ENCODE measurements at regions not wholly inside any gene's neighbourhood (a gene's known extent, or its start where the extent isn't known, plus 50 kb on each side); places are given as distances from the start of the nearest gene placed in this dataset.

DNA sequence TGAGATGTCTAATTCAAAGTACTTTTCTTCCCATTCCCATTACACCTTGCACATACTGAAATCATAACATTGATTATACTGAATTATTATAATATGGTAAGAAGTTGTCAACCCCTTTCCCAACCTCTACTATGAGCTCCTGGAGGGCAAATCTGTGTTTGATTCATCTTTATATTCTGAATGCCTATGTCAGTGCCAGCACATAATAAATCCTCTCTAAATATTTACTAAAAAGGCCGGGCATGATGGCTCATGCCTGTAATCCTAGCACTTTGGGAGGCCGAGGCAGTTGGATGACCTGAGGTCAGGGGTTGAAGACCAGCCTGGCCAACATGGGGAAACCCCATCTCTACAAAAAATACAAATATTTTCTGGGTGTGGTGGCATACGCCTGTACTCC, 392.5 kb upstream of the CADM2 start (continued):
- TF ChIP-seq, protein P1, sequence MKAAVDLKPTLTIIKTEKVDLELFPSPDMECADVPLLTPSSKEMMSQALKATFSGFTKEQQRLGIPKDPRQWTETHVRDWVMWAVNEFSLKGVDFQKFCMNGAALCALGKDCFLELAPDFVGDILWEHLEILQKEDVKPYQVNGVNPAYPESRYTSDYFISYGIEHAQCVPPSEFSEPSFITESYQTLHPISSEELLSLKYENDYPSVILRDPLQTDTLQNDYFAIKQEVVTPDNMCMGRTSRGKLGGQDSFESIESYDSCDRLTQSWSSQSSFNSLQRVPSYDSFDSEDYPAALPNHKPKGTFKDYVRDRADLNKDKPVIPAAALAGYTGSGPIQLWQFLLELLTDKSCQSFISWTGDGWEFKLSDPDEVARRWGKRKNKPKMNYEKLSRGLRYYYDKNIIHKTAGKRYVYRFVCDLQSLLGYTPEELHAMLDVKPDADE (IDR thresholded peaks at IDR 0.05), result no peak
- TF ChIP-seq ZNF462 (CRISPR knock-in tag; IDR thresholded peaks at IDR 0.05) (no peak), EZH2 (IDR thresholded peaks at IDR 0.05; ENCODE audit: low read depth, unreplicated experiment) (no peak)

GRCh38 chr3:84567796-84568195, 391.0 kb upstream of the CADM2 start:
- Histone ChIP-seq H3K79me2 (replicated peaks; ENCODE audit: insufficient read depth) (no peaks in the 10 kb centered on the region), H3F3A (replicated peaks; ENCODE audit: low read depth) (no peaks in the 10 kb centered on the region), H3K9me2 (ENCODE audit: insufficient read depth) (0 out of 2 replicates have a peak, but pooled peaks cover 3% of the 10 kb centered on the region), H3K4me1 (ENCODE audit: insufficient read depth) (no peaks in the 10 kb centered on the region), H2AFZ (0 out of 2 replicates have a peak overlapping the region, but pooled peaks have one; percentile 7), H3K36me3 (ENCODE audit: insufficient read depth) (no peaks in the 10 kb centered on the region), H3K4me3 (no peak overlapping the region), H3K27ac (ENCODE audit: low read depth) (no peak overlapping the region), H4K20me1 (replicated peaks; ENCODE audit: insufficient read depth) (no peaks in the 10 kb centered on the region), H3K27me3 (ENCODE audit: insufficient read depth) (no peaks in the 10 kb centered on the region), H3K4me2 (no peak overlapping the region)
- Mint-ChIP-seq H3K27ac (no peak overlapping the region), H3K36me3 (ENCODE audit: low read depth) (no peaks in the 10 kb centered on the region), H3K27me3 (ENCODE audit: insufficient read depth, low read depth, poor library complexity) (no peaks in the 10 kb centered on the region), H3K4me1 (no peaks in the 10 kb centered on the region), H3K9me3 (no peaks in the 10 kb centered on the region), H3K4me3 (no peak overlapping the region)
- DNase-seq (ENCODE audit: low spot score) (no peak), ATAC-seq (no peak)
- TF ChIP-seq JUNB (IDR thresholded peaks at IDR 0.05; ENCODE audit: unreplicated experiment) (no peak), EZH2phosphoT487 (IDR thresholded peaks at IDR 0.05; ENCODE audit: unreplicated experiment) (no peak), STAT1 (IDR thresholded peaks at IDR 0.05; ENCODE audit: unreplicated experiment) (no peak), NANOG (IDR thresholded peaks at IDR 0.05; ENCODE audit: borderline replicate concordance) (no peak), CTCF (conservative IDR thresholded peaks at IDR 0.05; ENCODE audit: low read depth in 2 of 2) (no peak), EZH2 (IDR thresholded peaks at IDR 0.05; ENCODE audit: low read depth, unreplicated experiment) (no peak), POLR2AphosphoS5 (IDR thresholded peaks at IDR 0.05; ENCODE audit: low read depth) (no peak), ZNF114 (CRISPR knock-in tag; IDR thresholded peaks at IDR 0.05) (no peak), CREB1 (CRISPR knock-in tag; IDR thresholded peaks at IDR 0.05; ENCODE audit: low read depth) (no peak)
- TF ChIP-seq, protein P1 (IDR thresholded peaks at IDR 0.05), result no peak
- TF ChIP-seq, protein P2, sequence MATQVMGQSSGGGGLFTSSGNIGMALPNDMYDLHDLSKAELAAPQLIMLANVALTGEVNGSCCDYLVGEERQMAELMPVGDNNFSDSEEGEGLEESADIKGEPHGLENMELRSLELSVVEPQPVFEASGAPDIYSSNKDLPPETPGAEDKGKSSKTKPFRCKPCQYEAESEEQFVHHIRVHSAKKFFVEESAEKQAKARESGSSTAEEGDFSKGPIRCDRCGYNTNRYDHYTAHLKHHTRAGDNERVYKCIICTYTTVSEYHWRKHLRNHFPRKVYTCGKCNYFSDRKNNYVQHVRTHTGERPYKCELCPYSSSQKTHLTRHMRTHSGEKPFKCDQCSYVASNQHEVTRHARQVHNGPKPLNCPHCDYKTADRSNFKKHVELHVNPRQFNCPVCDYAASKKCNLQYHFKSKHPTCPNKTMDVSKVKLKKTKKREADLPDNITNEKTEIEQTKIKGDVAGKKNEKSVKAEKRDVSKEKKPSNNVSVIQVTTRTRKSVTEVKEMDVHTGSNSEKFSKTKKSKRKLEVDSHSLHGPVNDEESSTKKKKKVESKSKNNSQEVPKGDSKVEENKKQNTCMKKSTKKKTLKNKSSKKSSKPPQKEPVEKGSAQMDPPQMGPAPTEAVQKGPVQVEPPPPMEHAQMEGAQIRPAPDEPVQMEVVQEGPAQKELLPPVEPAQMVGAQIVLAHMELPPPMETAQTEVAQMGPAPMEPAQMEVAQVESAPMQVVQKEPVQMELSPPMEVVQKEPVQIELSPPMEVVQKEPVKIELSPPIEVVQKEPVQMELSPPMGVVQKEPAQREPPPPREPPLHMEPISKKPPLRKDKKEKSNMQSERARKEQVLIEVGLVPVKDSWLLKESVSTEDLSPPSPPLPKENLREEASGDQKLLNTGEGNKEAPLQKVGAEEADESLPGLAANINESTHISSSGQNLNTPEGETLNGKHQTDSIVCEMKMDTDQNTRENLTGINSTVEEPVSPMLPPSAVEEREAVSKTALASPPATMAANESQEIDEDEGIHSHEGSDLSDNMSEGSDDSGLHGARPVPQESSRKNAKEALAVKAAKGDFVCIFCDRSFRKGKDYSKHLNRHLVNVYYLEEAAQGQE (IDR thresholded peaks at IDR 0.05; ENCODE audit: unreplicated experiment), result no peak
